IMR-90 (cell line): ENCODE measurements at regions not wholly inside any gene's neighbourhood (a gene's known extent, or its start where the extent isn't known, plus 50 kb on each side); places are given as distances from the start of the nearest gene placed in this dataset.

ENCODE experiments used
- ATAC-seq: fragments of 200-7000 bp; cut with Tn5 transposase; 2 replicates; pipeline ENCODE4 v1.9.1; 2020; ENCODE audit warnings: low read depth, mild to moderate bottlenecking, moderate library complexity
- BruUV-seq: library from RNA; stranded (reverse); fragments of 400-500 nt; replicated peaks from 2 replicates; lab custom pipeline; 2021; lab: Mats Ljungman, UMichigan
- CTCF ChIA-PET: fragments of 300-600 bp; formaldehyde crosslinking; extraction: SDS; loops from one replicate; lab custom pipeline; 2021; ENCODE audit warnings: antibody characterized with exemption; lab: Yijun Ruan, JAX
- POLR2A ChIA-PET: fragments of 300-600 bp; sonication (Branson Sonifier 250); formaldehyde crosslinking; loops from one replicate; lab custom pipeline; 2022; ENCODE audit warnings: antibody characterized with exemption; ENCODE audit not compliant: unreplicated experiment; lab: Charles Lee
- DNase-seq: peaks from one replicate; pipeline ENCODE4 v3.0.0; 2013
- H2AFZ ChIP-seq: replicated peaks from 2 replicates; pipeline ENCODE3; 2013; ENCODE audit warnings: low read length, mild to moderate bottlenecking; ENCODE audit not compliant: poor library complexity
- H2AK5ac ChIP-seq: 2 replicates; pipeline ENCODE4 v1.6.1; 2013; ENCODE audit warnings: low read depth, low read length, inconsistent platforms
- H2AK9ac ChIP-seq: replicated peaks from 2 replicates; pipeline ENCODE3; 2013; ENCODE audit warnings: mild to moderate bottlenecking, low read depth, low read length, moderate library complexity; ENCODE audit not compliant: poor library complexity
- H2BK120ac ChIP-seq: 2 replicates; pipeline ENCODE4 v1.6.1; 2013; ENCODE audit warnings: low read depth, low read length, inconsistent platforms
- H2BK15ac ChIP-seq: 3 replicates; pipeline ENCODE4 v1.6.1; 2013; ENCODE audit warnings: low read depth, low read length, inconsistent platforms
- H2BK20ac ChIP-seq: 2 replicates; pipeline ENCODE4 v1.6.1; 2013; ENCODE audit warnings: low read depth, mild to moderate bottlenecking, inconsistent platforms, low read length, moderate library complexity
- H2BK5ac ChIP-seq: 2 replicates; pipeline ENCODE4 v1.6.1; 2013; ENCODE audit warnings: mild to moderate bottlenecking, low read depth, low read length, inconsistent platforms; ENCODE audit not compliant: poor library complexity, severe bottlenecking
- H3K14ac ChIP-seq: replicated peaks from 2 replicates; pipeline ENCODE4 v1.6.1; 2013; ENCODE audit warnings: low read depth, low read length, inconsistent platforms
- H3K18ac ChIP-seq: 2 replicates; pipeline ENCODE4 v1.6.1; 2013; ENCODE audit warnings: low read depth, low read length, control low read depth
- H3K23ac ChIP-seq: 2 replicates; pipeline ENCODE4 v1.6.1; 2013; ENCODE audit warnings: low read depth, low read length, inconsistent platforms
- H3K27ac ChIP-seq: 2 replicates; pipeline ENCODE4 v1.5.1; 2013; ENCODE audit warnings: mild to moderate bottlenecking, control low read depth, low read length; ENCODE audit not compliant: insufficient read depth
- H3K27me3 ChIP-seq: 2 replicates; pipeline ENCODE4 v1.6.1; 2013; ENCODE audit warnings: low read length; ENCODE audit not compliant: control insufficient read depth, insufficient read depth
- H3K36me3 ChIP-seq: 2 replicates; pipeline ENCODE4 v1.6.1; 2013; ENCODE audit warnings: low read length, mixed read lengths; ENCODE audit not compliant: control insufficient read depth, insufficient read depth
- H3K4ac ChIP-seq: 2 replicates; pipeline ENCODE4 v1.6.1; 2013; ENCODE audit warnings: low read depth, low read length, inconsistent platforms
- H3K4me1 ChIP-seq: 2 replicates; pipeline ENCODE4 v1.6.1; 2013; ENCODE audit warnings: low read length, mixed read lengths; ENCODE audit not compliant: control insufficient read depth, insufficient read depth
- H3K4me2 ChIP-seq: 2 replicates; pipeline ENCODE4 v1.6.1; 2013; ENCODE audit warnings: low read depth, mild to moderate bottlenecking, control low read depth, low read length, moderate library complexity
- H3K4me3 ChIP-seq: 2 replicates; pipeline ENCODE4 v1.5.1; 2013; ENCODE audit warnings: low read depth, mild to moderate bottlenecking, control low read depth, low read length, moderate library complexity; ENCODE audit not compliant: insufficient read depth
- H3K56ac ChIP-seq: 2 replicates; pipeline ENCODE4 v1.6.1; 2013; ENCODE audit warnings: low read length, inconsistent platforms; ENCODE audit not compliant: insufficient read depth; ENCODE audit errors: extremely low read depth
- H3K79me1 ChIP-seq, 2 experiments: 2 replicates each; pipeline ENCODE4 v1.6.1; 2013; ENCODE audit warnings: low read length in 2 of 2, inconsistent platforms in 1 of 2, low read depth in 1 of 2
- H3K9ac ChIP-seq: 2 replicates; pipeline ENCODE4 v1.6.1; 2013; ENCODE audit warnings: low read depth, low read length, control low read depth
- H3K9me1 ChIP-seq: 2 replicates; pipeline ENCODE4 v1.6.1; 2013; ENCODE audit warnings: low read length, inconsistent platforms; ENCODE audit not compliant: insufficient read depth
- H3K9me3 ChIP-seq: 2 replicates; pipeline ENCODE4 v1.6.1; 2013; ENCODE audit warnings: low read length; ENCODE audit not compliant: control insufficient read depth, insufficient read depth
- H4K20me1 ChIP-seq: 2 replicates; pipeline ENCODE4 v1.6.1; 2013; ENCODE audit warnings: low read length, inconsistent platforms; ENCODE audit not compliant: insufficient read depth
- H4K5ac ChIP-seq: 2 replicates; pipeline ENCODE4 v1.6.1; 2013; ENCODE audit warnings: mild to moderate bottlenecking, low read depth, low read length, control low read depth
- H4K8ac ChIP-seq, 2 experiments: 2 replicates each; pipeline ENCODE4 v1.6.1; 2013; ENCODE audit warnings: low read depth in 2 of 2, low read length in 2 of 2, control low read depth in 1 of 2, inconsistent platforms in 1 of 2
- H4K91ac ChIP-seq: 2 replicates; pipeline ENCODE4 v1.6.1; 2013; ENCODE audit warnings: low read depth, low read length, inconsistent platforms; ENCODE audit not compliant: insufficient read depth
- BHLHE40 ChIP-seq: fragments of 150-350 bp; IDR thresholded peaks from 2 replicates; pipeline ENCODE4 v1.6.1; 2016; ENCODE audit warnings: mild to moderate bottlenecking, low read depth, low read length
- CEBPB ChIP-seq: IDR thresholded peaks from 2 replicates; pipeline ENCODE4 v1.6.1; 2012; ENCODE audit warnings: low read depth, low read length, improper control_type of control experiment
- MAZ ChIP-seq: IDR thresholded peaks from 2 replicates; pipeline ENCODE4 v1.6.1; 2012; ENCODE audit warnings: low read depth, mild to moderate bottlenecking, low read length, improper control_type of control experiment, moderate library complexity, borderline replicate concordance
- RCOR1 ChIP-seq: IDR thresholded peaks from 2 replicates; pipeline ENCODE4 v1.6.1; 2012; ENCODE audit warnings: mild to moderate bottlenecking, low read length, improper control_type of control experiment; ENCODE audit not compliant: insufficient replicate concordance
- RFX5 ChIP-seq: IDR thresholded peaks from 2 replicates; pipeline ENCODE4 v1.8.0; 2012; ENCODE audit warnings: low read depth, mild to moderate bottlenecking, low read length, moderate library complexity
- USF2 ChIP-seq: fragments of 150-350 bp; IDR thresholded peaks from 2 replicates; pipeline ENCODE4 v1.6.1; 2017; ENCODE audit warnings: mild to moderate bottlenecking, antibody characterized with exemption, low read length, low read depth
- WGBS, 2 experiments: methylation state at CpG; one replicate each; pipeline versions ENCODE4 v1.1.5 to v1.1.7; 2013; ENCODE audit warnings: missing lambda C conversion rate in 2 of 2; ENCODE audit not compliant: insufficient read length in 1 of 2; ENCODE audit errors: extremely low coverage in 2 of 2; 5-methylcytosine and 5-hydroxymethylcytosine counted together
- dilution Hi-C: fragments of 300-500 bp; cut with HindIII; formaldehyde crosslinking; loops from one replicate; pipeline ENCODE4 v1.14.3; 2018; ENCODE audit warnings: low sequenced_read_pairs; ENCODE audit not compliant: unreplicated experiment
- in situ Hi-C: fragments of 300-500 bp; cut with MboI; formaldehyde crosslinking; loops from 3 replicates; pipeline ENCODE4 v1.14.3; 2019; ENCODE audit warnings: low sequenced_read_pairs, inconsistent platforms, mixed read lengths
- intact Hi-C: fragments of 100-400 bp; cut with micrococcal nuclease; formaldehyde crosslinking; loops from 2 replicates; pipeline ENCODE4 v1.10.0; 2022

DNA sequence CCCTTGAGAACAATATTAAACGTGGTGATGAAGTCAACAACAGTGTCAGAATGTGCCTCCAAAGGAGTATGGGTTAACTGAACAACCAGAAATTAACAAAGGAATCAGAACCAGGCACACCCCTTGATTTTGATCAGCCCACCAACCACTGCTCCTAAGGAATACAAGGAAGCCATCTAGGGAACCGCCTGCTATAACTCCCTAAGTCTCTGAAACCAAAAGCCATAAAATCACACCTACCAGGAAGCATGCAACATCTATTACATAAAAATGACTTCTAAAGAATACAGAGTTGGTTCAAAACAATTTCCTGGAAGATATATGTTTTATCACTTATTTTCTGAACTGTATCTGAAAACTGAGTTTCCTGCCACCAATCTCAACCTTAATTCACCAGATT lies 360.0 kb downstream of the EPHA4 start:
- H3K79me1 ChIP-seq: no peaks in the 10 kb centered on the region
- ATAC-seq (no peak), DNase-seq (no peak)
- H4K5ac ChIP-seq: no peak overlapping the region
- no peak overlapping the region for H3K56ac ChIP-seq
- no peak overlapping the region for H3K4me3 ChIP-seq
- intact Hi-C loops: no loop called here
- ChIA-PET POLR2A (no interaction called here), CTCF (no interaction called here)
- no peaks in the 10 kb centered on the region for H3K36me3 ChIP-seq
- no peak overlapping the region for H3K9ac ChIP-seq
- no peak overlapping the region for H2AK9ac ChIP-seq
- in situ Hi-C loops: no loop called here
- no peaks in the 10 kb centered on the region; the same call in 1 of the 2 replicates for H3K27me3 ChIP-seq
- H3K14ac ChIP-seq: no peak overlapping the region
- no peaks in the 10 kb centered on the region for H3K9me1 ChIP-seq
- H2AK5ac ChIP-seq: no peak overlapping the region
- no peak for TF ChIP-seq BHLHE40
- TF ChIP-seq CEBPB: no peak
- no peak for TF ChIP-seq USF2
- TF ChIP-seq RFX5: no peak
- no peak for TF ChIP-seq MAZ
- no peak for TF ChIP-seq RCOR1
- no peak overlapping the region for H2AFZ ChIP-seq
- no peak overlapping the region for H2BK15ac ChIP-seq
- H3K23ac ChIP-seq: no peak overlapping the region
- no peak overlapping the region for H3K27ac ChIP-seq
- H2BK5ac ChIP-seq: no peak overlapping the region
- H3K4me1 ChIP-seq: no peaks in the 10 kb centered on the region
- BruUV-seq: no TSS peak
- H3K4ac ChIP-seq: no peak overlapping the region
- H4K20me1 ChIP-seq: no peaks in the 10 kb centered on the region
- H4K8ac ChIP-seq: no peak overlapping the region
- no peak overlapping the region for H4K91ac ChIP-seq
- no peaks in the 10 kb centered on the region for H3K9me3 ChIP-seq
- H2BK20ac ChIP-seq: no peak overlapping the region
- dilution Hi-C loops: no loop called here
- no peak overlapping the region for H3K4me2 ChIP-seq
- WGBS, 2 experiments: no CpG with 5 or more reads among the region's 2 CpGs
- H3K18ac ChIP-seq: no peak overlapping the region
- H2BK120ac ChIP-seq: no peak overlapping the region
